Neutrophil (primary cell): ENCODE measurements at regions not wholly inside any gene's neighbourhood (a gene's known extent, or its start where the extent isn't known, plus 50 kb on each side); places are given as distances from the start of the nearest gene placed in this dataset.

ENCODE experiments used
- H3K27ac ChIP-seq: fragments of 200-600 bp; sonication (generic); 2 replicates; pipeline ENCODE4 v1.5.1; 2016; ENCODE audit warnings: mild to moderate bottlenecking, moderate library complexity
- H3K27me3 ChIP-seq: fragments of 200-600 bp; sonication (generic); 2 replicates; pipeline ENCODE4 v1.6.0; 2016; ENCODE audit warnings: mild to moderate bottlenecking
- H3K36me3 ChIP-seq: fragments of 200-600 bp; sonication (generic); 2 replicates; pipeline ENCODE4 v1.5.1; 2017
- H3K4me1 ChIP-seq, 2 experiments: fragments of 200-600 bp in 1 of 2; sonication (generic) in 1 of 2; 1 replicate in 1 of 2; 2 replicates in 1 of 2; pipeline versions ENCODE4 v1.5.1 to v1.6.1; 2013 to 2016; ENCODE audit warnings: low read depth in 1 of 2, low read length in 1 of 2, mild to moderate bottlenecking in 1 of 2, moderate library complexity in 1 of 2; ENCODE audit not compliant: control insufficient read depth in 1 of 2, insufficient read depth in 1 of 2
- H3K4me3 ChIP-seq, 2 experiments: fragments of 200-600 bp in 1 of 2; sonication (generic) in 1 of 2; 1 replicate in 1 of 2; 2 replicates in 1 of 2; pipeline ENCODE4 v1.5.1; 2013 to 2016; ENCODE audit warnings: low read depth in 1 of 2, low read length in 1 of 2, mild to moderate bottlenecking in 1 of 2, moderate library complexity in 1 of 2
- H3K9me3 ChIP-seq: fragments of 200-600 bp; sonication (generic); 2 replicates; pipeline ENCODE4 v1.5.1; 2016
- TF ChIP-seq, protein P1 (sequence below): fragments of 200-600 bp; sonication (generic); IDR thresholded peaks from 2 replicates; pipeline ENCODE4 v1.5.1; 2016; ENCODE audit warnings: antibody characterized with exemption

DNA sequence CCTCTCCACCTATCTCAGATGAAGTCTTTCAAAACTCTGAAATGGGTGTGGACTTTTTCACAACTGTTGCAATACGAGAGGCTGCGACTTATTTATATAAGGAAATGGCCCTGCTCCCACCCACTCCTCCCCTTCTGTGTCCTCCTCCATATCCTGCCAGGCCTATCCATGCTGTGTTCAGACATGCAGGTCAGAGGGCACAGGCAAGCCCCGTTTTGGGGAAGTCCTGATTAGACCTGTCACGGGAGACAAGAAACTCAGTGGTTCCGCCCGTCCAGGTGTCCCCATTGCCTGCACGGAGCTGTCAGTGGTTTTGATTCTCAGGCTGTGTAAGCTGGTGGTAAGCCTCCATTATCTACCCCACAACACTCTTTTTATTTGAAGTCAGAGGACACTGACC lies 99.6 kb upstream of the MGAT5 start:
- no peaks in the 10 kb centered on the region for H3K36me3 ChIP-seq
- TF ChIP-seq, protein P1, sequence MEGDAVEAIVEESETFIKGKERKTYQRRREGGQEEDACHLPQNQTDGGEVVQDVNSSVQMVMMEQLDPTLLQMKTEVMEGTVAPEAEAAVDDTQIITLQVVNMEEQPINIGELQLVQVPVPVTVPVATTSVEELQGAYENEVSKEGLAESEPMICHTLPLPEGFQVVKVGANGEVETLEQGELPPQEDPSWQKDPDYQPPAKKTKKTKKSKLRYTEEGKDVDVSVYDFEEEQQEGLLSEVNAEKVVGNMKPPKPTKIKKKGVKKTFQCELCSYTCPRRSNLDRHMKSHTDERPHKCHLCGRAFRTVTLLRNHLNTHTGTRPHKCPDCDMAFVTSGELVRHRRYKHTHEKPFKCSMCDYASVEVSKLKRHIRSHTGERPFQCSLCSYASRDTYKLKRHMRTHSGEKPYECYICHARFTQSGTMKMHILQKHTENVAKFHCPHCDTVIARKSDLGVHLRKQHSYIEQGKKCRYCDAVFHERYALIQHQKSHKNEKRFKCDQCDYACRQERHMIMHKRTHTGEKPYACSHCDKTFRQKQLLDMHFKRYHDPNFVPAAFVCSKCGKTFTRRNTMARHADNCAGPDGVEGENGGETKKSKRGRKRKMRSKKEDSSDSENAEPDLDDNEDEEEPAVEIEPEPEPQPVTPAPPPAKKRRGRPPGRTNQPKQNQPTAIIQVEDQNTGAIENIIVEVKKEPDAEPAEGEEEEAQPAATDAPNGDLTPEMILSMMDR: no peak
- H3K4me1 ChIP-seq: peaks cover 45 to 61% of the 10 kb centered on the region in 2 experiments
- no peaks in the 10 kb centered on the region for H3K27me3 ChIP-seq
- H3K4me3 ChIP-seq: no peak overlapping the region
- no peaks in the 10 kb centered on the region for H3K9me3 ChIP-seq
- H3K27ac ChIP-seq: peak overlapping the region; percentile 72

DNA sequence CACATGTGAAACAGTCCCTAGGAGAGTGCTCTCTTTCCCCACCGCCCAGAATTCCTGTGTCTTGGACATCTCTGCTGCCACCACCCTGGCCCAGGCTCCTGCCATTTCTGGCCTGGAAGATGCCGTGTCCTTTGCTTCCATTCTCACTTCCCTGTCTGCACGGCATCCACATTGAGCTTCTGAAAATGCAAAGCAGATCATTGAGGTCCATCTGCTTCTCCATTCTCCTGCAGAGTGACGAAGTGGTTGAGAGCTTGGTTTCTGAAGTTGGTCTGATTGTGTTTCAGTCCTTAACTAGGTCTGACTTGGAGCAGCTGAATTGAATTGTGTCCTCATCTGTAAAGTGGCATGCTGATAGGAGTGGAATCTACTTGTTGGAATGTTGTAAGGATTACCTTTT lies 98.7 kb upstream of the MGAT5 start:
- H3K27ac ChIP-seq: peak overlapping the region; percentile 72
- no peaks in the 10 kb centered on the region for H3K9me3 ChIP-seq
- H3K4me3 ChIP-seq: no peak overlapping the region
- H3K36me3 ChIP-seq: no peaks in the 10 kb centered on the region
- H3K27me3 ChIP-seq: no peaks in the 10 kb centered on the region
- TF ChIP-seq, protein P1: no peak
- H3K4me1 ChIP-seq: peaks cover 47 to 61% of the 10 kb centered on the region in 2 experiments

DNA sequence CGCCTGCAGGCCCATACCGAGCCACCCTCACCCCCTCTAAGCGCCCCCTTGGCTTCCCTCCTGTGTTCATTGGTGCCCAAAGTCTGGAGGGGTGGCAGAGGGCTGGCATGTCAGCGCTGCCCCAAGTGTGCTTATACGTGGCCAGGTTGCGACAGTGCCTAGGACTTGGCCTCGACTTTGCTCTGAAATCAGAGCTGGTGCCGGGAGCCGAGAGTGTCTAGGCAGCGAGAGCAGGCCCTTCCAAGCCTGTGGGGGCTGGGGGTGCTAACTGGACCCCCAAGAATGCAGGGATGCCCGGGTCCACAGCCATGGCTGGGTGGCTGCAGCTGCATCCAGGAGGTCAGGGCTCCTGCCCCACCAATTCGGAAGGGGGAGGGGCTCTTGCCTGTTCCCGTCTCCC lies 95.6 kb upstream of the MGAT5 start:
- Histone ChIP-seq H3K4me1 (peaks cover 63 to 75% of the 10 kb centered on the region in 2 experiments), H3K36me3 (no peaks in the 10 kb centered on the region), H3K27me3 (no peaks in the 10 kb centered on the region), H3K9me3 (no peaks in the 10 kb centered on the region), H3K27ac (no peak overlapping the region), H3K4me3 (no peak overlapping the region)
- TF ChIP-seq, protein P1: no peak

DNA sequence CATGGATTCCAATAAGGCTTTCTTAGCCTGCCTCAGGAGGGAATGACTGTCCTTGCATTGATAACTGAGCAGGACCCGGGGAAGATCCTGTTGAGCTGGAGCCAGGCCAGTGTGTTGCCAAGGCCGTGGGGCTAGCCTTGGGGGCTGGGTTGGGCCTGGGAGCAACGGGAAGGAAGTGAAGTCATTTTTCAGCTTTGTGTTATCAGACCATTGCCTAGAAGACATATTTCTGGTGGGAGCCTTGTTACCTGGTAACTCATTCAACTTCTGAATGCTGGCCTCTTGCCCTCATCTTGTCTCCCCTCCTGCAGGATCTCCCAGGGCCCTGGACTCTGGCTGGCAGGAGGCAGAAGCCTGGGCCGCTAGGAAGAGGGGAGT lies 92.7 kb upstream of the MGAT5 start:
- no peaks in the 10 kb centered on the region for H3K36me3 ChIP-seq
- peak overlapping the region; percentile 81 for H3K27ac ChIP-seq
- no peaks in the 10 kb centered on the region for H3K9me3 ChIP-seq
- no peaks in the 10 kb centered on the region for H3K27me3 ChIP-seq
- H3K4me3 ChIP-seq: peak overlapping the region in 1 of 2 experiments; percentile 3
- TF ChIP-seq, protein P1: no peak
- H3K4me1 ChIP-seq: peaks cover 43 to 48% of the 10 kb centered on the region in 2 experiments

- no peak overlapping the region for H3K27ac ChIP-seq
- H3K9me3 ChIP-seq: no peaks in the 10 kb centered on the region
- H3K4me3 ChIP-seq: no peak overlapping the region
- H3K36me3 ChIP-seq: no peaks in the 10 kb centered on the region
- TF ChIP-seq, protein P1: no peak
- H3K4me1 ChIP-seq: peaks cover 43% of the 10 kb centered on the region in 2 experiments
- no peaks in the 10 kb centered on the region for H3K27me3 ChIP-seq
These were observed 90.5 kb upstream of the MGAT5 start for GRCh38 chr2:134163336-134163735.

- Histone ChIP-seq H3K27me3 (no peaks in the 10 kb centered on the region), H3K4me3 (no peak overlapping the region), H3K27ac (no peak overlapping the region), H3K4me1 (peaks cover 39 to 43% of the 10 kb centered on the region in 2 experiments), H3K36me3 (no peaks in the 10 kb centered on the region), H3K9me3 (no peaks in the 10 kb centered on the region)
- TF ChIP-seq, protein P1: no peak
These were observed 89.6 kb upstream of the MGAT5 start for GRCh38 chr2:134164306-134164705.
